ENCODE measurements at regions not wholly inside any gene's neighbourhood (a gene's known extent, or its start where the extent isn't known, plus 50 kb on each side); places are given as distances from the start of the nearest gene placed in this dataset.

DNA sequence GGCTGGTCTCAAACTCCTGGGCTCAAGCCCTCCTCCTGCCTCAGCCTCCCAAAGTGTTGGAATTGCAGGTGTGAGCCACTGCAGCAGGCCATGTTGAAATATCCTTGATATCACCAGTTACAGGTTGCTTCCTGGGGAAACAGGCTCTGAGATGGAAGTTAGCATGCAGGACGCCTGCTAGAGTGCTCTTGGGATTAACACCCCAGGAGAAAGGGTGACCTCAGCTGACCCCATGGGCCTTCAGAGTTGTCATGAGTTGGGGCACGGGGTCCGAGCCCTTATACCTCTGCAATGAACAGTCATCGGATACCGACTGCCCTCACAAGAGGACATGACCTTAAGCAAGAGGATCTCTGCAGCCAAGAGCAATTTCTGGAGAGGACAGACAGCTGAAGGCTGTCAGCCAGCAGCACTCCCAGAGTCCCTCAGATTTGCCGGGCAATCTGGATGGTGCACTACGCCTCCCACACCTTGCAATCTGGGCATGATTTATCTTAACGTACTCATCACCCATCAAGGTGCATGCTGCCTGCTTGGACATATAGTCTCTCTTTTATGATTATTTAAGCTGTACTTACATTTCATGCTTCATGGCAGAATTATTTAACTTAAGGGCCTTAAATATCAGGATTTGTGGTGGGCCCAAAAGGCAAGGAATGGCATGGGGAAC is 134.6 kb downstream of the ADSS2 start:
- H3K9me3 ChIP-seq (ENCODE audit: control insufficient read depth in 4 of 4, low read length in 3 of 4), result no peaks in the 10 kb centered on the region
- H3K27me3 ChIP-seq (ENCODE audit: control insufficient read depth in 4 of 4, insufficient read depth in 4 of 4, low read length in 3 of 4), result no peaks in the 10 kb centered on the region
- H3K36me3 ChIP-seq (ENCODE audit: control insufficient read depth in 4 of 4, insufficient read depth in 3 of 4, low read depth in 1 of 4, low read length in 3 of 4), result no peaks in the 10 kb centered on the region
- no peak overlapping the region for H3K27ac ChIP-seq (ENCODE audit: low read depth in 1 of 2, low read length in 2 of 2)
- no peak for TF ChIP-seq HNF4G (IDR thresholded peaks at IDR 0.05)
- TF ChIP-seq, protein P1, sequence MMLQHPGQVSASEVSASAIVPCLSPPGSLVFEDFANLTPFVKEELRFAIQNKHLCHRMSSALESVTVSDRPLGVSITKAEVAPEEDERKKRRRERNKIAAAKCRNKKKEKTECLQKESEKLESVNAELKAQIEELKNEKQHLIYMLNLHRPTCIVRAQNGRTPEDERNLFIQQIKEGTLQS (IDR thresholded peaks at IDR 0.05), result no peak
- TF ChIP-seq JUND (IDR thresholded peaks at IDR 0.05), result no peak
- no peak for TF ChIP-seq REST (IDR thresholded peaks at IDR 0.05)
- TF ChIP-seq NR2F2 (IDR thresholded peaks at IDR 0.05), result no peak
- TF ChIP-seq EGR1 (IDR thresholded peaks at IDR 0.05; ENCODE audit: low read depth in 2 of 2), result no peak
- no peak for TF ChIP-seq FOXA1 (IDR thresholded peaks at IDR 0.05)
- no peak for TF ChIP-seq TAF1 (conservative IDR thresholded peaks at IDR 0.05)
- no peak for TF ChIP-seq FOXA2 (IDR thresholded peaks at IDR 0.05)
- no peak for TF ChIP-seq RXRA (IDR thresholded peaks at IDR 0.05)
- no peak for TF ChIP-seq MAX (IDR thresholded peaks at IDR 0.05)
- TF ChIP-seq GABPA (IDR thresholded peaks at IDR 0.05 in 1 of 2, conservative IDR thresholded peaks at IDR 0.05 in 1 of 2), result no peak
- TF ChIP-seq SP1 (IDR thresholded peaks at IDR 0.05), result no peak
- TF ChIP-seq, protein P2, sequence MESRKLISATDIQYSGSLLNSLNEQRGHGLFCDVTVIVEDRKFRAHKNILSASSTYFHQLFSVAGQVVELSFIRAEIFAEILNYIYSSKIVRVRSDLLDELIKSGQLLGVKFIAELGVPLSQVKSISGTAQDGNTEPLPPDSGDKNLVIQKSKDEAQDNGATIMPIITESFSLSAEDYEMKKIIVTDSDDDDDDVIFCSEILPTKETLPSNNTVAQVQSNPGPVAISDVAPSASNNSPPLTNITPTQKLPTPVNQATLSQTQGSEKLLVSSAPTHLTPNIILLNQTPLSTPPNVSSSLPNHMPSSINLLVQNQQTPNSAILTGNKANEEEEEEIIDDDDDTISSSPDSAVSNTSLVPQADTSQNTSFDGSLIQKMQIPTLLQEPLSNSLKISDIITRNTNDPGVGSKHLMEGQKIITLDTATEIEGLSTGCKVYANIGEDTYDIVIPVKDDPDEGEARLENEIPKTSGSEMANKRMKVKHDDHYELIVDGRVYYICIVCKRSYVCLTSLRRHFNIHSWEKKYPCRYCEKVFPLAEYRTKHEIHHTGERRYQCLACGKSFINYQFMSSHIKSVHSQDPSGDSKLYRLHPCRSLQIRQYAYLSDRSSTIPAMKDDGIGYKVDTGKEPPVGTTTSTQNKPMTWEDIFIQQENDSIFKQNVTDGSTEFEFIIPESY (IDR thresholded peaks at IDR 0.05), result no peak
- TF ChIP-seq CTCF (IDR thresholded peaks at IDR 0.05; ENCODE audit: low read depth, low read length, missing input control), result no peak
- TF ChIP-seq YY1 (IDR thresholded peaks at IDR 0.05), result no peak
- no peak for TF ChIP-seq HNF4A (conservative IDR thresholded peaks at IDR 0.05)
- no peak for TF ChIP-seq RAD21 (IDR thresholded peaks at IDR 0.05)
- no peak overlapping the region for H3K9ac ChIP-seq (ENCODE audit: low read depth in 1 of 2, low read length in 2 of 2)
- 83% methylated on average over 8 of the region's 8 CpGs for WGBS
- H3K4me1 ChIP-seq (ENCODE audit: control insufficient read depth in 4 of 4, insufficient read depth in 4 of 4, low read length in 3 of 4), result no peaks in the 10 kb centered on the region
- no peak overlapping the region for H3K4me3 ChIP-seq (ENCODE audit: low read depth in 1 of 3, low read length in 3 of 3)
- no peak for DNase-seq (ENCODE audit: low spot score)

Data from liver (tissue), 8 donors.